H1 (cell line): ENCODE measurements at regions not wholly inside any gene's neighbourhood (a gene's known extent, or its start where the extent isn't known, plus 50 kb on each side); places are given as distances from the start of the nearest gene placed in this dataset.

Source experiments
- CEBPB ChIP-seq: IDR thresholded peaks from 2 replicates; pipeline ENCODE4 v1.6.1; 2012; ENCODE audit warnings: low read depth, low read length
- EGR1 ChIP-seq: IDR thresholded peaks from 2 replicates; pipeline ENCODE4 v1.6.1; 2011; ENCODE audit warnings: low read depth, low read length, borderline replicate concordance
- EZH2 ChIP-seq: fragments of 200-600 bp; sonication (generic); IDR thresholded peaks from 2 replicates; pipeline ENCODE4 v1.7.1; 2012; ENCODE audit warnings: low read depth, mild to moderate bottlenecking, moderate library complexity, low read length, inconsistent platforms; ENCODE audit not compliant: severe bottlenecking
- GTF2F1 ChIP-seq: IDR thresholded peaks from 2 replicates; pipeline ENCODE4 v1.6.1; 2012; ENCODE audit warnings: low read depth, low read length, improper control_type of control experiment, borderline replicate concordance
- POLR2AphosphoS5 ChIP-seq: IDR thresholded peaks from 2 replicates; pipeline ENCODE4 v1.6.1; 2011; ENCODE audit warnings: low read depth, low read length
- RFX5 ChIP-seq: IDR thresholded peaks from 2 replicates; pipeline ENCODE4 v1.6.1; 2011; ENCODE audit warnings: low read depth, low read length, improper control_type of control experiment, borderline replicate concordance
- TF ChIP-seq, protein P1 (sequence below), 3 experiments: IDR thresholded peaks; 1 replicate in 2 of 3; 2 replicates in 1 of 3; pipeline versions ENCODE4 v1.5.1 to v1.6.1; 2011; ENCODE audit warnings: low read length in 3 of 3, mild to moderate bottlenecking in 3 of 3, inconsistent platforms in 2 of 3, low read depth in 1 of 3, moderate library complexity in 1 of 3; ENCODE audit not compliant: insufficient read depth in 1 of 3; ENCODE audit errors: control extremely low read depth in 1 of 3
- TF ChIP-seq, protein P2 (sequence below): IDR thresholded peaks from 2 replicates; pipeline ENCODE4 v1.6.1; 2011; ENCODE audit warnings: low read length, improper control_type of control experiment
- TF ChIP-seq, protein P3 (sequence below): IDR thresholded peaks from 2 replicates; pipeline ENCODE4 v1.6.1; 2011; ENCODE audit warnings: low read depth, mild to moderate bottlenecking, low read length; ENCODE audit not compliant: insufficient read depth

DNA sequence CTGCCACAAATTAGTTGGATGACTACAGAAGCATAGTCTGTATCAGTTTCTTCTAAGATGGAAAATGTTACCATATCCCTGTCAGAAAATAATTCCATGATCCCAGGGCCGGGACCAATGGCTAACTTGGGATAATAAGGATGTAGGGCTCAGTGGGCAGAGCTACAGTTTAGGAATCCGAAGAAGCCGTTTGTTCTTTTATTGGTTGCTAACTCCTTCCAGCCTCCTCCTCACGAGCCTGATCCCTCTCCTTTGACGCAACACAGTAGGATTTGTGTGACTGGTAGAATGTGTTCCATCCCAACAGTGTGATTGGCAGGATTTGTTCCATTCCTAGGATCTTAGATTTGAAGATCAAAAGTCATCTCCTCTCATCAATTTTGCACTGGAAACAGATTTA is 496.9 kb downstream of the AGTPBP1 start:
- TF ChIP-seq CEBPB (no peak), POLR2AphosphoS5 (no peak), RFX5 (no peak), EGR1 (no peak), EZH2 (no peak), GTF2F1 (no peak)
- TF ChIP-seq, protein P1, sequence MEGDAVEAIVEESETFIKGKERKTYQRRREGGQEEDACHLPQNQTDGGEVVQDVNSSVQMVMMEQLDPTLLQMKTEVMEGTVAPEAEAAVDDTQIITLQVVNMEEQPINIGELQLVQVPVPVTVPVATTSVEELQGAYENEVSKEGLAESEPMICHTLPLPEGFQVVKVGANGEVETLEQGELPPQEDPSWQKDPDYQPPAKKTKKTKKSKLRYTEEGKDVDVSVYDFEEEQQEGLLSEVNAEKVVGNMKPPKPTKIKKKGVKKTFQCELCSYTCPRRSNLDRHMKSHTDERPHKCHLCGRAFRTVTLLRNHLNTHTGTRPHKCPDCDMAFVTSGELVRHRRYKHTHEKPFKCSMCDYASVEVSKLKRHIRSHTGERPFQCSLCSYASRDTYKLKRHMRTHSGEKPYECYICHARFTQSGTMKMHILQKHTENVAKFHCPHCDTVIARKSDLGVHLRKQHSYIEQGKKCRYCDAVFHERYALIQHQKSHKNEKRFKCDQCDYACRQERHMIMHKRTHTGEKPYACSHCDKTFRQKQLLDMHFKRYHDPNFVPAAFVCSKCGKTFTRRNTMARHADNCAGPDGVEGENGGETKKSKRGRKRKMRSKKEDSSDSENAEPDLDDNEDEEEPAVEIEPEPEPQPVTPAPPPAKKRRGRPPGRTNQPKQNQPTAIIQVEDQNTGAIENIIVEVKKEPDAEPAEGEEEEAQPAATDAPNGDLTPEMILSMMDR (IDR thresholded peaks at IDR 0.05; ENCODE audit: control extremely low read depth in 1 of 3, insufficient read depth in 1 of 3, low read depth in 1 of 3, low read length in 3 of 3), result no peak
- TF ChIP-seq, protein P2, sequence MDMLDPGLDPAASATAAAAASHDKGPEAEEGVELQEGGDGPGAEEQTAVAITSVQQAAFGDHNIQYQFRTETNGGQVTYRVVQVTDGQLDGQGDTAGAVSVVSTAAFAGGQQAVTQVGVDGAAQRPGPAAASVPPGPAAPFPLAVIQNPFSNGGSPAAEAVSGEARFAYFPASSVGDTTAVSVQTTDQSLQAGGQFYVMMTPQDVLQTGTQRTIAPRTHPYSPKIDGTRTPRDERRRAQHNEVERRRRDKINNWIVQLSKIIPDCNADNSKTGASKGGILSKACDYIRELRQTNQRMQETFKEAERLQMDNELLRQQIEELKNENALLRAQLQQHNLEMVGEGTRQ, result no peak
- TF ChIP-seq, protein P3, sequence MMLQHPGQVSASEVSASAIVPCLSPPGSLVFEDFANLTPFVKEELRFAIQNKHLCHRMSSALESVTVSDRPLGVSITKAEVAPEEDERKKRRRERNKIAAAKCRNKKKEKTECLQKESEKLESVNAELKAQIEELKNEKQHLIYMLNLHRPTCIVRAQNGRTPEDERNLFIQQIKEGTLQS, result no peak
